A549 (cell line): ENCODE measurements at regions not wholly inside any gene's neighbourhood (a gene's known extent, or its start where the extent isn't known, plus 50 kb on each side); places are given as distances from the start of the nearest gene placed in this dataset.

Experiments
- ATAC-seq, 2 experiments: fragments of 200-7000 bp in 1 of 2; fragments of >200 bp in 1 of 2; cut with Nextera tagmentation in 1 of 2; cut with Tn5 transposase in 1 of 2; 3 replicates each; pipeline versions ENCODE4 v1.8.0 to v1.9.1; 2018 to 2020; ENCODE audit warnings: mild to moderate bottlenecking in 1 of 2, moderate library complexity in 1 of 2
- CTCF ChIA-PET: fragments of 300-600 bp; sonication (Branson Sonifier 250); formaldehyde crosslinking; extraction: SDS; loops from one replicate; lab custom pipeline; 2021; ENCODE audit warnings: antibody characterized with exemption, inconsistent platforms; lab: Yijun Ruan, JAX
- POLR2A ChIA-PET: fragments of 350-600 bp; formaldehyde crosslinking; extraction: SDS; loops from one replicate; lab custom pipeline; 2021; ENCODE audit warnings: antibody characterized with exemption, inconsistent platforms; lab: Yijun Ruan, JAX
- DNase-seq, 2 experiments: peaks; one replicate each; pipeline versions ENCODE4 v3.0.0 to v3.0.0-alpha.2; 2011 to 2016; ENCODE audit warnings: low read depth in 1 of 2, low spot score in 1 of 2
- FAIRE-seq: peaks from 2 replicates; lab custom pipeline; 2011; peaks lifted over from hg19 to GRCh38; lab: Jason Lieb, UNC
- H3K27ac ChIP-seq, 2 experiments: fragments of >200 bp; sonication (Bioruptor Twin); formaldehyde crosslinking; 3 replicates each; pipeline ENCODE4 v1.5.1; 2016 to 2017
- H3K4me1 ChIP-seq: fragments of >200 bp; sonication (Bioruptor Twin); formaldehyde crosslinking; 3 replicates; pipeline ENCODE4 v1.6.1; 2016
- H3K4me2 ChIP-seq: fragments of >200 bp; sonication (Bioruptor Twin); formaldehyde crosslinking; 3 replicates; pipeline ENCODE4 v1.6.1; 2016
- H3K4me3 ChIP-seq: fragments of >200 bp; sonication (Bioruptor Twin); formaldehyde crosslinking; 3 replicates; pipeline ENCODE4 v1.5.1; 2016
- H3K9me3 ChIP-seq: fragments of >200 bp; sonication (Bioruptor Twin); formaldehyde crosslinking; 3 replicates; pipeline ENCODE4 v1.6.1; 2016
- ATOH8 ChIP-seq: fragments of 250-450 bp; sonication (Bioruptor Pico); IDR thresholded peaks from 2 replicates; pipeline ENCODE4 v1.5.0; 2020; ENCODE audit warnings: low read depth, mild to moderate bottlenecking, moderate library complexity
- BCL3 ChIP-seq: fragments of >200 bp; sonication (Bioruptor Twin); formaldehyde crosslinking; IDR thresholded peaks from 3 replicates; pipeline ENCODE4 v1.6.1; 2016
- CBX8 ChIP-seq: fragments of 200-600 bp; sonication (generic); IDR thresholded peaks from 2 replicates; pipeline ENCODE4 v1.6.1; 2016
- CEBPB ChIP-seq, 2 experiments: fragments of >200 bp in 1 of 2; sonication (Bioruptor Twin) in 1 of 2; formaldehyde crosslinking in 1 of 2; IDR thresholded peaks; 2 replicates each; pipeline ENCODE4 v1.6.1; 2012 to 2016
- CHD2 ChIP-seq: fragments of 150-350 bp; IDR thresholded peaks from 2 replicates; pipeline ENCODE4 v1.6.1; 2014; ENCODE audit warnings: low read length; ENCODE audit not compliant: partially characterized antibody
- CTCF ChIP-seq: fragments of >200 bp; sonication (Bioruptor Twin); formaldehyde crosslinking; IDR thresholded peaks from 3 replicates; pipeline ENCODE4 v1.5.1; 2016
- ELK1 ChIP-seq: fragments of 150-350 bp; IDR thresholded peaks from 2 replicates; pipeline ENCODE4 v1.6.1; 2014; ENCODE audit warnings: low read depth, mild to moderate bottlenecking, low read length
- FOSL2 ChIP-seq, 2 experiments: fragments of 450-650 bp in 1 of 2; fragments of >200 bp in 1 of 2; sonication (Bioruptor Twin) in 1 of 2; formaldehyde crosslinking; IDR thresholded peaks; 2 replicates each; pipeline versions ENCODE4 v1.5.0 to v1.6.1; 2016 to 2020; ENCODE audit warnings: mild to moderate bottlenecking in 1 of 2, moderate library complexity in 1 of 2
- HOXA7 ChIP-seq: fragments of 250-450 bp; sonication (Bioruptor Pico); IDR thresholded peaks from 2 replicates; pipeline ENCODE4 v1.5.0; 2020; ENCODE audit warnings: mild to moderate bottlenecking, moderate library complexity
- MAFK ChIP-seq: fragments of 450-650 bp; IDR thresholded peaks from 2 replicates; pipeline ENCODE4 v1.6.1; 2014; ENCODE audit not compliant: partially characterized antibody
- MAZ ChIP-seq: fragments of 150-350 bp; IDR thresholded peaks from 2 replicates; pipeline ENCODE4 v1.6.1; 2014; ENCODE audit warnings: antibody characterized with exemption, low read depth, low read length, borderline replicate concordance
- NFE2L2 ChIP-seq: fragments of 150-350 bp; conservative IDR thresholded peaks from 2 replicates; pipeline ENCODE4 v1.6.1; 2014; ENCODE audit warnings: low read length
- NR3C1 ChIP-seq: fragments of >200 bp; sonication (Bioruptor Twin); formaldehyde crosslinking; IDR thresholded peaks from 3 replicates; pipeline ENCODE4 v1.6.1; 2017
- PHF8 ChIP-seq: fragments of 200-600 bp; sonication (generic); IDR thresholded peaks from 2 replicates; pipeline ENCODE4 v1.6.1; 2016; ENCODE audit warnings: low read depth, mild to moderate bottlenecking, antibody characterized with exemption, moderate library complexity, borderline replicate concordance
- POLR2A ChIP-seq: IDR thresholded peaks from 2 replicates; pipeline ENCODE4 v1.6.1; 2012; ENCODE audit warnings: mild to moderate bottlenecking, low read length
- POLR2AphosphoS2 ChIP-seq: conservative IDR thresholded peaks from 2 replicates; pipeline ENCODE4 v1.6.1; 2012; ENCODE audit warnings: low read length, improper control_type of control experiment, inconsistent platforms
- RCOR1 ChIP-seq: fragments of 150-350 bp; IDR thresholded peaks from 2 replicates; pipeline ENCODE4 v1.6.1; 2014; ENCODE audit warnings: antibody characterized with exemption, low read length, low read depth
- RNF2 ChIP-seq: fragments of 200-600 bp; sonication (generic); IDR thresholded peaks from 2 replicates; pipeline ENCODE4 v1.6.1; 2016; ENCODE audit warnings: low read depth, mild to moderate bottlenecking, antibody characterized with exemption, moderate library complexity, borderline replicate concordance
- SMC3 ChIP-seq: fragments of >200 bp; sonication (Bioruptor Twin); formaldehyde crosslinking; IDR thresholded peaks from 3 replicates; pipeline ENCODE4 v1.6.1; 2018; ENCODE audit warnings: inconsistent platforms
- TP53 ChIP-seq: fragments of 250-450 bp; sonication (Bioruptor Pico); IDR thresholded peaks from 2 replicates; pipeline ENCODE4 v1.5.0; 2021; ENCODE audit warnings: mild to moderate bottlenecking, moderate library complexity
- ZC3H11A ChIP-seq: fragments of 450-650 bp; IDR thresholded peaks from 2 replicates; pipeline ENCODE4 v1.6.1; 2014; ENCODE audit warnings: antibody characterized with exemption, mild to moderate bottlenecking
- ZFP36 ChIP-seq: fragments of 450-650 bp; IDR thresholded peaks from 2 replicates; pipeline ENCODE4 v1.6.1; 2014; ENCODE audit warnings: borderline replicate concordance; ENCODE audit not compliant: partially characterized antibody
- WGBS: methylation state at CpG from one replicate; pipeline ENCODE4 v1.1.6; 2017; ENCODE audit errors: missing lambda C conversion rate; 5-methylcytosine and 5-hydroxymethylcytosine counted together

GRCh38 chr3:109480014-109480413 lies 142.7 kb upstream of the DPPA4 start:
- Histone ChIP-seq H3K9me3 (no peaks in the 10 kb centered on the region), H3K4me2 (no peak overlapping the region), H3K27ac (no peak overlapping the region)
- POLR2A ChIA-PET = no interaction called here
- no peak for ATAC-seq
- no peak for DNase-seq
- CTCF ChIA-PET = no interaction called here
- 21% methylated on average over 1 of the region's 1 CpG for WGBS
- no peak for TF ChIP-seq RNF2
- TF ChIP-seq, all 56 proteins: peak for 0
- no peak for FAIRE-seq
- H3K4me1 ChIP-seq = no peaks in the 10 kb centered on the region
- no peak overlapping the region for H3K4me3 ChIP-seq

GRCh38 chr3:109478614-109479013 lies 141.3 kb upstream of the DPPA4 start:
- Histone ChIP-seq H3K9me3 (no peaks in the 10 kb centered on the region; the same call in 1 of the 3 replicates), H3K4me2 (no peak overlapping the region)
- CTCF ChIA-PET = no interaction called here
- DNase-seq = no peak
- POLR2A ChIA-PET = no interaction called here
- TF ChIP-seq NR3C1 (no peak), CEBPB (IDR thresholded peaks at IDR 0.05) (no peak), POLR2A (no peak), ZC3H11A (no peak), ATOH8 (no peak), FOSL2 (IDR thresholded peaks at IDR 0.05) (no peak), FOSL2 (CRISPR knock-in tag; IDR thresholded peaks at IDR 0.05) (no peak), CBX8 (no peak), POLR2AphosphoS2 (no peak), MAFK (no peak)
- TF ChIP-seq, all 56 proteins: peak for 0
- FAIRE-seq (no peak), ATAC-seq (no peak)
- H3K4me1 ChIP-seq = no peaks in the 10 kb centered on the region
- H3K4me3 ChIP-seq = no peak overlapping the region
- WGBS = 44% methylated on average over 1 of the region's 1 CpG
- no peak overlapping the region for H3K27ac ChIP-seq

GRCh38 chr3:109460961-109461360 lies 123.6 kb upstream of the DPPA4 start:
- Histone ChIP-seq H3K27ac (no peak overlapping the region), H3K9me3 (no peaks in the 10 kb centered on the region), H3K4me3 (no peak overlapping the region)
- POLR2A ChIA-PET = no interaction called here
- 11% methylated on average over 3 of the region's 3 CpGs for WGBS
- TF ChIP-seq CTCF (no peak), SMC3 (no peak), PHF8 (no peak), POLR2AphosphoS2 (no peak), HOXA7 (CRISPR knock-in tag) (no peak), MAZ (no peak), RCOR1 (no peak), ZFP36 (no peak), TP53 (CRISPR knock-in tag) (no peak), ELK1 (no peak), CHD2 (no peak), POLR2A (no peak), BCL3 (no peak), NFE2L2 (no peak)
- TF ChIP-seq, all 56 proteins: peak for 0
- DNase-seq = no peak
- Histone ChIP-seq H3K4me2 (no peak overlapping the region), H3K4me1 (no peaks in the 10 kb centered on the region)
- CTCF ChIA-PET = no interaction called here
- ATAC-seq = no peak
- no peak for FAIRE-seq
